ENCODE measurements at regions not wholly inside any gene's neighbourhood (a gene's known extent, or its start where the extent isn't known, plus 50 kb on each side); places are given as distances from the start of the nearest gene placed in this dataset.

DNA sequence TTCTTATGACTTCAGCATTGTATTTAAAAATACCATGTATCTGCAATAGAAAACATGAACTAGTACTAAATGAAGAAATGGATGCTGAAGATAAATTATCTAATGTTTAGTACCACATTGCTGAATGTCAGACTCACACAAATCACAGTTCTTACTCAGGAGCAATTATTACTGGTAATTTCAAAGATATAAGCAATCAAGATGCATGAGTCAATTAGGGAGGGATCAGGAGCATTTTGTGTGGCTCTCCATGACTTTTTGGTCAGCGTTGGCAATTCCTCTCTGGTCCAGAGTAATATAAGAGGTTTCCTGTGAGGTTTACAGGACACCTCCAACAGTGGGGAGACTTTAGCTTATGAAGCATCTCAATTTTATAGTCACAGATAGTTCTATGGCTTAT, 167.0 kb upstream of the PCDH7 start:
- intact Hi-C loops (cut with micrococcal nuclease), result no loop called here

DNA sequence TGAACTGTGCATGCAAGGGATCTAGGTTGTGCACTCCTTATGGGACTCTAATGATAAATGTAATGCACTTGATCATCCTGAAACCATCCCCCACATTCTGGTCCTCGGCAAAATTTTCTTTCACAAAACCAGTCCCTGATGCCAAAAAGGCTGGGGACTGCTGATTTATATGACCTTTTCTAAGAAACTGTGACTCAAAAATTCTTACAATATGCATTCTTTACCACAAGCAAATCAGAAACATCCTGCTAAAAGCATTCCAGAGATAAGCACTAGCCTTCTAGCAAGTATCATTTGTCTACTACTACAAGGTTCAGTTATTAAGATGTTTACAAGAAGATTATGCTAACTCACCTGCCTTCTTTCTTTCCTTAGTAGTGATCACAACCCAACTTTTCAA, 166.5 kb upstream of the PCDH7 start:
- intact Hi-C loops (cut with micrococcal nuclease), result no loop called here
- H3K9me3 ChIP-seq (ENCODE audit: control extremely low read depth in 1 of 3, control insufficient read depth in 2 of 3, insufficient read depth in 1 of 3, low read length in 2 of 3), result peaks cover 0 to 6% (median 0%) of the 10 kb centered on the region in 3 donors

More for the DNA sequence above, 167.0 kb upstream of the PCDH7 start:
- POLR2A ChIA-PET, result no interaction called here
- Histone ChIP-seq H3K9me3 (ENCODE audit: control extremely low read depth in 1 of 3, control insufficient read depth in 2 of 3, insufficient read depth in 1 of 3, low read length in 2 of 3) (peaks cover 0 to 6% (median 0%) of the 10 kb centered on the region in 3 donors), H3K9ac (ENCODE audit: low read length) (no peak overlapping the region), H3K36me3 (replicated peaks in 1 of 2; ENCODE audit: control extremely low read depth in 1 of 2, control insufficient read depth in 1 of 2, extremely low read depth in 1 of 2, insufficient read depth in 2 of 2, low read length in 1 of 2) (no peaks in the 10 kb centered on the region), H3K4me1 (ENCODE audit: control insufficient read depth in 2 of 2, insufficient read depth in 2 of 2, low read length in 2 of 2) (no peaks in the 10 kb centered on the region), H3K4me3 (ENCODE audit: control extremely low read depth in 1 of 5, extremely low read depth in 1 of 5, insufficient read depth in 1 of 5, low read depth in 2 of 5, low read length in 4 of 5) (no peak overlapping the region), H2AFZ (ENCODE audit: insufficient read depth, low read depth, low read length, poor library complexity, severe bottlenecking) (no peak overlapping the region), H4K20me1 (ENCODE audit: control insufficient read depth, insufficient read depth, low read length, poor library complexity, severe bottlenecking) (no peaks in the 10 kb centered on the region), H3K4me2 (replicated peaks; ENCODE audit: low read depth, low read length, poor library complexity, severe bottlenecking) (no peak overlapping the region), H3K79me2 (ENCODE audit: control insufficient read depth, insufficient read depth, low read length) (no peaks in the 10 kb centered on the region), H3K27ac (ENCODE audit: low read length in 2 of 2) (no peak overlapping the region), H3K27me3 (replicated peaks in 1 of 4; ENCODE audit: control extremely low read depth in 1 of 4, control insufficient read depth in 3 of 4, insufficient read depth in 4 of 4, low read length in 3 of 4) (no peaks in the 10 kb centered on the region)
- TF ChIP-seq, protein P1, sequence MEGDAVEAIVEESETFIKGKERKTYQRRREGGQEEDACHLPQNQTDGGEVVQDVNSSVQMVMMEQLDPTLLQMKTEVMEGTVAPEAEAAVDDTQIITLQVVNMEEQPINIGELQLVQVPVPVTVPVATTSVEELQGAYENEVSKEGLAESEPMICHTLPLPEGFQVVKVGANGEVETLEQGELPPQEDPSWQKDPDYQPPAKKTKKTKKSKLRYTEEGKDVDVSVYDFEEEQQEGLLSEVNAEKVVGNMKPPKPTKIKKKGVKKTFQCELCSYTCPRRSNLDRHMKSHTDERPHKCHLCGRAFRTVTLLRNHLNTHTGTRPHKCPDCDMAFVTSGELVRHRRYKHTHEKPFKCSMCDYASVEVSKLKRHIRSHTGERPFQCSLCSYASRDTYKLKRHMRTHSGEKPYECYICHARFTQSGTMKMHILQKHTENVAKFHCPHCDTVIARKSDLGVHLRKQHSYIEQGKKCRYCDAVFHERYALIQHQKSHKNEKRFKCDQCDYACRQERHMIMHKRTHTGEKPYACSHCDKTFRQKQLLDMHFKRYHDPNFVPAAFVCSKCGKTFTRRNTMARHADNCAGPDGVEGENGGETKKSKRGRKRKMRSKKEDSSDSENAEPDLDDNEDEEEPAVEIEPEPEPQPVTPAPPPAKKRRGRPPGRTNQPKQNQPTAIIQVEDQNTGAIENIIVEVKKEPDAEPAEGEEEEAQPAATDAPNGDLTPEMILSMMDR (IDR thresholded peaks at IDR 0.05), result no peak
- no peak for TF ChIP-seq EZH2 (IDR thresholded peaks at IDR 0.05; ENCODE audit: borderline replicate concordance, insufficient read depth, low read depth, low read length, poor library complexity, severe bottlenecking)
- Mint-ChIP-seq H3K27me3 (no peaks in the 10 kb centered on the region), H3K27ac (no peak overlapping the region), H3K9me3 (ENCODE audit: insufficient read depth) (peaks cover 4% of the 10 kb centered on the region), H3K4me1 (no peaks in the 10 kb centered on the region), H3K4me3 (no peak overlapping the region)
- no peak for ATAC-seq (ENCODE audit: low read depth)
- whole genome bisulfite sequencing (ENCODE audit: insufficient coverage), result 83% methylated on average over 1 of the region's 1 CpG
- CTCF ChIA-PET, result no interaction called here
- no peak for DNase-seq

More for the DNA sequence above, 166.5 kb upstream of the PCDH7 start:
- no peaks in the 10 kb centered on the region for H4K20me1 ChIP-seq (ENCODE audit: control insufficient read depth, insufficient read depth, low read length, poor library complexity, severe bottlenecking)
- ChIA-PET CTCF (no interaction called here), POLR2A (no interaction called here)
- Mint-ChIP-seq H3K9me3 (ENCODE audit: insufficient read depth) (peaks cover 4% of the 10 kb centered on the region), H3K4me3 (no peak overlapping the region), H3K27ac (no peak overlapping the region), H3K27me3 (no peaks in the 10 kb centered on the region), H3K4me1 (no peaks in the 10 kb centered on the region)
- H3K4me3 ChIP-seq (ENCODE audit: control extremely low read depth in 1 of 5, extremely low read depth in 1 of 5, insufficient read depth in 1 of 5, low read depth in 2 of 5, low read length in 4 of 5), result no peak overlapping the region
- H3K9ac ChIP-seq (ENCODE audit: low read length), result no peak overlapping the region
- ATAC-seq (ENCODE audit: low read depth), result no peak
- H2AFZ ChIP-seq (ENCODE audit: insufficient read depth, low read depth, low read length, poor library complexity, severe bottlenecking), result no peak overlapping the region
- H3K27me3 ChIP-seq (replicated peaks in 1 of 4; ENCODE audit: control extremely low read depth in 1 of 4, control insufficient read depth in 3 of 4, insufficient read depth in 4 of 4, low read length in 3 of 4), result no peaks in the 10 kb centered on the region
- TF ChIP-seq EZH2 (IDR thresholded peaks at IDR 0.05; ENCODE audit: borderline replicate concordance, insufficient read depth, low read depth, low read length, poor library complexity, severe bottlenecking), result no peak
- TF ChIP-seq, protein P1 (IDR thresholded peaks at IDR 0.05), result no peak
- WGBS (ENCODE audit: insufficient coverage), result no CpG with 5 or more reads among the region's 1 CpG
- no peak overlapping the region for H3K27ac ChIP-seq (ENCODE audit: low read length in 2 of 2)
- H3K36me3 ChIP-seq (replicated peaks in 1 of 2; ENCODE audit: control extremely low read depth in 1 of 2, control insufficient read depth in 1 of 2, extremely low read depth in 1 of 2, insufficient read depth in 2 of 2, low read length in 1 of 2), result no peaks in the 10 kb centered on the region
- H3K79me2 ChIP-seq (ENCODE audit: control insufficient read depth, insufficient read depth, low read length), result no peaks in the 10 kb centered on the region
- DNase-seq, result no peak
- no peaks in the 10 kb centered on the region for H3K4me1 ChIP-seq (ENCODE audit: control insufficient read depth in 2 of 2, insufficient read depth in 2 of 2, low read length in 2 of 2)
- H3K4me2 ChIP-seq (replicated peaks; ENCODE audit: low read depth, low read length, poor library complexity, severe bottlenecking), result no peak overlapping the region

All from B cell (primary cell).